ENCODE measurements at regions not wholly inside any gene's neighbourhood (a gene's known extent, or its start where the extent isn't known, plus 50 kb on each side); places are given as distances from the start of the nearest gene placed in this dataset. TPM values are rescaled to one million over a fixed set of nuclear protein-coding genes. Genes with fewer than 3 reads are reported as not detected.

DNA sequence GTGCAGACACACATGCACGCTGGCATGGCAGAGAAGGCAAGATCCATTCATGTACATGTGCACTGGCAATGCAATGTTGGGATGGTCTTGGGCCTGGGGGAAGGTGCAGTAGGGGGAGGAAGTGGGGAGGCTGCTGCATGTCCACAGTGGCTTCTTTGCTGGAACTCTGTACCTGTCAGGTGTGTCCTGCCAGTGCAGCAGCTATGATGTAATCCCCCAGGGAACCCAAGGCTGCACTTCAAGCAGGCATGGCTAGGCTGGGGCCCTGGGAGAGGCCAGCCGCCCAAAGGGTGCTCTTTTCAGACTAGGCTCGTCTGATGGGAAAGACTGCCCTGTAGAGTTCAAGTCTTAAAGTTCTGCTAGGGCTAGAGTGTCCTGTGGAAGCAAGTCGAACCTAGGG lies 1304.0 kb downstream of the FAM133A start (continued):
- no peak for TF ChIP-seq USF2 (IDR thresholded peaks at IDR 0.05; ENCODE audit: low read length)
- TF ChIP-seq, protein P1, sequence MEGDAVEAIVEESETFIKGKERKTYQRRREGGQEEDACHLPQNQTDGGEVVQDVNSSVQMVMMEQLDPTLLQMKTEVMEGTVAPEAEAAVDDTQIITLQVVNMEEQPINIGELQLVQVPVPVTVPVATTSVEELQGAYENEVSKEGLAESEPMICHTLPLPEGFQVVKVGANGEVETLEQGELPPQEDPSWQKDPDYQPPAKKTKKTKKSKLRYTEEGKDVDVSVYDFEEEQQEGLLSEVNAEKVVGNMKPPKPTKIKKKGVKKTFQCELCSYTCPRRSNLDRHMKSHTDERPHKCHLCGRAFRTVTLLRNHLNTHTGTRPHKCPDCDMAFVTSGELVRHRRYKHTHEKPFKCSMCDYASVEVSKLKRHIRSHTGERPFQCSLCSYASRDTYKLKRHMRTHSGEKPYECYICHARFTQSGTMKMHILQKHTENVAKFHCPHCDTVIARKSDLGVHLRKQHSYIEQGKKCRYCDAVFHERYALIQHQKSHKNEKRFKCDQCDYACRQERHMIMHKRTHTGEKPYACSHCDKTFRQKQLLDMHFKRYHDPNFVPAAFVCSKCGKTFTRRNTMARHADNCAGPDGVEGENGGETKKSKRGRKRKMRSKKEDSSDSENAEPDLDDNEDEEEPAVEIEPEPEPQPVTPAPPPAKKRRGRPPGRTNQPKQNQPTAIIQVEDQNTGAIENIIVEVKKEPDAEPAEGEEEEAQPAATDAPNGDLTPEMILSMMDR (IDR thresholded peaks at IDR 0.05; ENCODE audit: control extremely low read depth in 1 of 3, insufficient read depth in 1 of 3, low read depth in 1 of 3, low read length in 3 of 3) = no peak
- TF ChIP-seq EP300 (IDR thresholded peaks at IDR 0.05; ENCODE audit: borderline replicate concordance in 1 of 2, low read depth in 2 of 2, low read length in 2 of 2) = no peak
- TF ChIP-seq ASH2L (IDR thresholded peaks at IDR 0.05; ENCODE audit: low read length) = no peak
- no peak for TF ChIP-seq NRF1 (IDR thresholded peaks at IDR 0.05; ENCODE audit: low read depth, low read length)
- TF ChIP-seq SIX5 (IDR thresholded peaks at IDR 0.05; ENCODE audit: low read depth, low read length) = no peak

Small RNA genes in the stretch of these regions (small RNA-seq; reads per million reads assigned to genes)
- not detected for gene RF00019 (ENCODE audit: insufficient read depth)

Data from H1 (cell line).